HG03280 (cell line): ENCODE measurements at regions not wholly inside any gene's neighbourhood (a gene's known extent, or its start where the extent isn't known, plus 50 kb on each side); places are given as distances from the start of the nearest gene placed in this dataset.
"Not testable (repeated sequence)": the region's sequence is repeated elsewhere in the genome, so short reads cannot be mapped to it uniquely, and the experiment has no call there.

ENCODE experiments used
- ATAC-seq: cut with Tn5 transposase; IDR thresholded peaks from one replicate; pipeline ENCODE4 v1.9.1; 2021; ENCODE audit warnings: mild to moderate bottlenecking, moderate library complexity; ENCODE audit not compliant: unreplicated experiment

DNA sequence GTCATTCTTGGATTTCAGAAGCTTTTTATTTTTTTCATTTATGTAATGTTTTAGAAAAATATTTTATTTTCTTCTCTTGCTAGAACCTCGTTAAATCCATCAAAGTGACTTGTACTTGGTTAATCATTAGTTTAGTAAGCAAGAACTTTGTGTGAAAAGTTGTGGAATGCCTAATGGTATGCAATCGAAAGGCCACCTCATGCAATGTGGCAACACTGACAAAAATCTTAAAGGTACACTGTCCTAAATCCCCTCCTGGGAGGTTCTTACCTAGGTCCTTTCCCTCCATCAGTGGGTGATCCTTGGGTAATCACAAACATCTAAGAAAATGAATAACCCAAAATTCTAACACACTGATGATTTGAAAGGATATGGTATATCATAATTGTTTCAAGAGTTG is 304.2 kb downstream of the DNAH5 start:
- ATAC-seq, result no peak

GRCh38 chr5:13632676-13633075 is 311.8 kb downstream of the DNAH5 start:
- no peak for ATAC-seq

DNA sequence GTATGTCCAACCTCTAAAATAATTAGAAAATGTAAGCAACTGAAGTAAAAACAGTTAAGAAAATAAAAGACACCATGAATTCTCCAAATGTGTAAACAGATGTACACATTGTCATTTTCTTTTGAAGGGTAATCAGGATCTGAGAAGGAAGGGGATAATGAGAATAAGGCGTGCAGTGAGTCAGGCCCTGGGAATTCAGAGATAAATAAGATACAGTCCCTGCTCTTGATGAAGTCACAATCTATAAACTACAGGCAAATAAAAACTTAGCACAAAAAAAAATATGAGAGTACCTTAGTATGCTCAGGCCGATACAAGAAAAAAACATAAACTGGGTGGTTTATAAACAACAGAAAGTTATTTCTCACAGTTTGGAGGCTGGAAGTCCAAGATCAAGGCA is 315.3 kb downstream of the DNAH5 start:
- no peak for ATAC-seq

DNA sequence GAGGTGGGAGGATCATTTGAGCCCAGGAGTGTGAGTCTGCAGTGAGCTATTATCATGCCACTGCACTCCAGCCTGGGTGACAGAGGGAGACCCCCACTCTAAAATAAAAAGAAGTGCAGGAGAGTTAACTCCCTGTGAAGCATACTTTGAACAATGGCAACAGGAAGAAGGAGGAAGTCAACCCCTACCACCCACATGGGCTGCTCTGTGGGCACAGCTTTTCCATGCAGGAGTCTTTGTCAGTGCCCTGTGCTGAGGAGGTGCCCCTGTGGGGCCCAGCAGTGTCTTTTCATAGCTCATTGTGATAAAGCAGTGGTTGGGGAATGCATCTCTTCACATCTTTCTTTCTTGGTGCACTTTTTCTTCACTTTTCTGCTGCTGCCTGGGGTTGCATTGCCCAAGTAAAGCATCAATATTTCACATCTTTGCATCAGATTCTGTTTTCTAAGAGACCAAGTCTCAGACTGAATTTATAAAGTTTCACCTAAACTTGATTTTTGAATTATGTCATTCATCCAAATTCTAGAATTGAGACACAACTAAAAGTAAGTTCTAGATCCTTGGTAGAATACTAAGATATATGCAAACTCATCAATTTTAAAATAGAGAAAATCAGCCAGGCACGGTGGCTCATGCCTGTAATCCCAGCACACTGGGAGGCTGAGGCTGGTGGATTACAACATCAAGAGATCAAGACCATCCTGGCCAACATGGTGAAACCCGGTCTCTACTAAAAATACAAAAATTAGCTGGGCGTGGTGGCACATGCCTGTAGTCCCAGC is 316.6 kb downstream of the DNAH5 start:
- no peak for ATAC-seq

GRCh38 chr5:13625616-13626198 is 318.8 kb downstream of the DNAH5 start:
- no peak for ATAC-seq

DNA sequence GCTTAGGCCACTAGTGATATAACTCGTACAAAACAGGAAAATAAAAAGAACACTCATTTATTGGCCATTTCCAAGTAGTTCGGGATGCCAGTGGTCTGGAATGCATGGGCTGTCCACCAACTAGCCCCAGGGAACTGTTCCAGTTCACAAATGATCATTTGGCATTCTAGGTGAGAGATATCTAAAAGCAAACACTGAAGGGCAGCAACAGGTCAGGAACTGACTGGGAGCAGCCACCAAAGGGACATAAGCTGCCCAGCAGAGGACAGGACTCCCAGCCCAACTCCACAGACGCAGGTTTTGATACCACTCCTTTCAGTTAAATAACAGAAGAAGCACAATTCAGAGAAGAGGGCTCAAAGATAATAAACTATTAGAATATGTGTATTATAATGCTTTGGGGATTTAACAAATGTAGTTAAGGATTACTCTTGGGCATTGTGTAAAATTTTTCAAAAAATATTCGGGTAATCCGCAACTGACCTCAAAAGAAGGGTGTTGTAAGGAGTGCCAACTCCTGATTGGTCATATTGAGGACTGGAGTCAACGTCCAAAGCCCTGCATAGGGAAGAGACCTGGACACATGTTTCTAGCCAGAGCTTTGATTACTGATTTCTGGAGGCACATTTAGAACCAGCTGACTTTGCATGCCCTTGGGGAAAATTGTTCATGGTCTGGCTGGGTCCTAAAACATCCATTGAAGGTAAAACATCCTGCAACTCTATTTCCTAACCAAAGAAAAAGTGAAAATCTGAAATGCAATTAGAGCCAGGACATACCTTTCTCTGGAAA is 320.0 kb downstream of the DNAH5 start:
- ATAC-seq, result no peak

- no peak for ATAC-seq
These were observed 330.9 kb downstream of the DNAH5 start for GRCh38 chr5:13613621-13614020.

DNA sequence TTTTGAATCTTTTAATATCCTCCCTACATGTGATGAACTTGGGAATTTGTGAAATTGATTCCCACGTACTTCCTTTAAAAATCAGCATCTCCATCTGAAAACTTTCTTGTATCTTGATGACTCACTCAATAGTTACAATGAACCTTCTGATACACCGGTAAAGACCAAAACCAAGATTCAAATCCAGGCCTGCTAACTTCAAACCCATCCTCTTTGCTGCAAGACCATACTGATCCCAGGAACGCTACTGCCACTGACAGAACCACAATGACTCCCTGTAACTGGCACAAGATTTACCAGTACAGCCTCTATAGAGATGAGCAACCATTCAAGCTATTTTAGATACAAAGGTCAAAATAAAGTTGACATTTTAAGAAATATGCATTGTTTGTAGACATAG is 332.9 kb downstream of the DNAH5 start:
- no peak for ATAC-seq

GRCh38 chr5:13609504-13609903 is 335.0 kb downstream of the DNAH5 start:
- ATAC-seq, result no peak

DNA sequence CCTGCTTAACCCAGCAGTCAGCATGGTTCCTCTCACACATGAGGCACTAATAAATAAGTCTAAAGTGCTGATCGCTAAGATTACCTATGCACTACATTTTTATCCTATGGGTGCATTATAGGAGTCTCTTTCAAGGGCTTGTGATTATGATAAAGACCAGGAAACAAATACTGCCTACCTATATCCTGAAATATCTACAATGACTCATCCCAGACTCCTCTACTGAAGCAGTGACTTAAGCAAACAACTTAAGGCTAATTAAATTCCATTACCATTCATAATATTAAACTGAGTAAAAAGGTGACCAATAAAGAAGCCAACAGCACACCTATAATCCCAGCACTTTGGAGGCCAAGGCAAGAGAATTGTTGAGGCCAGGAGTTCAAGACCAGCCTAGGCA is 338.4 kb downstream of the DNAH5 start:
- no peak for ATAC-seq

- no peak for ATAC-seq
These were observed 343.4 kb downstream of the DNAH5 start for GRCh38 chr5:13601112-13601511.

DNA sequence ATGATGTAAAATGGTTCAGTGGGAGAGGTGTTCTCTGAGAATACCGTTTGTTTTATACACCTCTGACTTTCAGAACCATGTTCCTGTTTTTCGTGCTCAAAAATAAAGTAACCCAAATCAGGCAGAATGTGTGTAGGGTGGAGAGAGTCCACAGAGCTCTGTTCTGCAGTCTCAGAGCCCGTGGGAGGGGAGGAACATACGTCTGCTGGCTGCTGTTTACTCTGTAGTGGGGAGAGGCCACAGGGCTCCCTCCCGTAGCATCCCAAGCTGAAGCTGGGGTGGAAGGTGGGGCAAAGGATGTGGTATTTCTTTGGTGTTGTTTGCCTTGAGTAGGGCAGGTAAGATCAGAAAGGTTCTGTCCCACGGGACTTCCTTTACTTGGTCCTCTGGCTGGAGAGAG is 348.5 kb downstream of the DNAH5 start:
- ATAC-seq, result no peak

DNA sequence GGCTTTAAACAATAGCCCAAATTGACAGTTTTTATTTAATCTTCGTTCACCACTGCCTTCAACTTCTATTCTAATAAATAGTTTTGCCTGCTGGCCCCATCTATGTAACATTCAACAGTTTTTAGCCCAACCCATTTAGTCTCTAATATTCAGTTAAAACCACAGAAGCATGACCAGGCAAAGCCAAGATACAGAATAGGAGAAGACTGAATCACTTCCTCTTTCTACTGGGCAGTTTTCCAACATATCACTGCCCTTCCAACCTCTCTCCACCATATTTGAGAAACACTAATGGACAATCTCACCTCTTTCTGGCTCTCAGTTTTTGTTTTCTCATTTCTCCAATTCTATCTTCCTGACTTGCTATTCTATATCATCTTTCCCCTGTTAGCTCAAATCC is 352.9 kb downstream of the DNAH5 start:
- ATAC-seq, result no peak

DNA sequence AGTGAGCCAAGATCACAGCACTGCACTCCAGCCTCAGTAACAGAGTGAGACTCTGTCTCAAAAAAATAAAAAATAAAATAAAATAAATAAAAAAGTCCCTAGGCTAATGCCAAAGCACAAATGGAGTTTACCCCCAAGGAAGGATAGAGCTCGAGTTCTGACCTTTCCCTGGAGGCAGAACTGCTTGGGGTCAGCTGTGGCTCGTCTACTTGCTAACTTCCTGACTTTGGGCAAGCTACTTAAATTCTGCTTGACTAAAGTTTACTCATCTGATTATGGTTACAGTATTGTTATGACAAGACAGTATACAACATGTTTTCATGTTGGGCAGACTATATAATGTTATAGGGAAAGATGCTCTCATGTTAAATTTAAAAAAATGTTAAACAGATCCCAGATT is 359.2 kb downstream of the DNAH5 start:
- no peak for ATAC-seq

DNA sequence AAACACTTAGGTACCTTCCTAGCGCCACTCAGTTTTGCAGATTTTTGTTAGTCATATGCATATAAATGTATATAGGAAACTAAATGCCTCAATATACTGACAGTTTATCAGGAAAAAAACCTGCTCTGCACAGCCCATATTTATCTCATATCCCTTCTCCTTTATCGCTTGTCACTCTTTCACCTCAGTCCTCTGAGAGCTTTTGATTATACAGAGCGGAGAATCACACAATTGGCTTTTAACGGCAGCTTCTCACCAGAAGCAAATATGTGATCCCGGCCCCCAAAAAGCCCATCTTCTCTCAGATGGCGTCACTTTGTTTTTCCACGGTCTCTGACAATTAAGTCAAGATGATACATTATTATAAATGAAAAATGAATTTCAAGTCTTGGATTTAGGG is 362.6 kb downstream of the DNAH5 start:
- no peak for ATAC-seq

DNA sequence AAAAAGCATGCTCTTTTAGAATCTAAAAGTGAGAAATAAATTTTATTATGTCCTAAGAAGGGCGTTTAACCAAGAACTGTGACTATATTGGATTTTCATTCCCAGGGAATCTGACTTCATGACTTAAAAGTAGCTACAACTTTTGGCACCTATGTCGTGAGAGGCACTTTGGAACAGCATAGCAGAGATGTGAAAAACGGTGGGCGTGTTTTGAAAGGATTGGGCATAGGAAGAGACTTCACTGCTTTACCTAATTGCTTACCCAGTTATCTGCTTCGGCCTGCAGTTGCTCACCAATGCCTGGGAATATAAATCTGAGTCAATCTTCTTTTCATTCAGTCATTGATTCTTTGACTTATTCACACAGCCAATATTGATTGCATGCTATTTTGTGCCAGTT is 363.4 kb downstream of the DNAH5 start:
- ATAC-seq, result no peak

DNA sequence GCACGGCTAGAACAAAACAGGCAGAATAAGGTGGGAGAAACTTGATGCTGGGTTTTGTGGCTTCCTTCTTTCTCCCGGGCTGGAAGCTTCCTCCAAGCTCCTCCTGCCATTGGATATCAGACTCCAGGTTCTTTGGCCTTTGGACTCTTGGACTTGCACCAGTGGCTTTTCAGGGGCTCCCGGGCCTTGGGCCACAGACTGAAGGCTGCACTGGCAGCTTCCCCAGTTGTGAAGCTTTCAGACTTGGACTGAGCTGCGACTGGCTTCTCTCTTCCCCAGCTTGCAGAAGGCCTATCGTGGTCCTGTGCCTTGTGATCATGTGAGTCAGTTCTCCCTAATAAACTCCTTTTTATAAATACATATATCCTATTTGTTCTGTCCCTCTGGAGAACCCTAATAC is 364.4 kb downstream of the DNAH5 start:
- no peak for ATAC-seq

DNA sequence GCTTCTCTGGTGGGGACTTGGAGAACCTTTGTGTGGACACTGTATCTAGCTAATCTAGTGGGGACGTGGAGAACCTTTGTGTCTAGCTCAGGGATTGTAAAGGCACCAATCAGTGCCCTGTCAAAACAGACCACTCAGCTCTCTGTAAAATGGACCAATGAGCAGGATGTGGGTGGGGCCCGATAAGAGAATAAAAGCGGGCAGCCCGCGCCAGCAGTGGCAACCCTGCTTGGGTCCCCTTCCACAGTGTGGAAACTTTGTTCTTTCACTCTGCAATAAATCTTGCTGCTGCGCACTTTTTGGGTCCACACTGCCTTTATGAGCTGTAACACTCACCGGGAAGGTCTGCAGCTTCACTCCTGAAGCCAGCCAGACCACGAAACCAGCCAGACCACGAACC is 365.4 kb downstream of the DNAH5 start:
- ATAC-seq, result not testable (repeated sequence)

- ATAC-seq, result not testable (repeated sequence)
These were observed 366.0 kb downstream of the DNAH5 start for GRCh38 chr5:13578311-13579039.

DNA sequence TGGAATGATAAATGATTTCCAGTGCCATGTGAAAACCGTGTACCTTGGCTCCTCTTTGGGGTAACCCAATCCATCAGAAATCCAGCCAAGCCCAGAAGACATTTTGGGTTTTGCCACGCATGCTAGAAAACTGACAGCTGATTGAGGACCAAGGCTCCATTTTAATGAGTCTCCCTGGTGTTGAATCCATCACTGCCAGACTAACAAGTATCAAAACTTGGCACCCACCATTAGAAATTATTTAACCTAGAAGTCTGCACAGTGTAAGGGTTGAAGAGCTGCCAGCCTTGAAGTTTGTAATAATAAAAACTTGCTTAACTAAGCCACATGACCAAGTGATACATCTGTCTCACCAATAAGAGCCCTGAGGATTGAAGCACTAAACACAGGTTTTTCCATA is 369.9 kb downstream of the DNAH5 start:
- no peak for ATAC-seq

DNA sequence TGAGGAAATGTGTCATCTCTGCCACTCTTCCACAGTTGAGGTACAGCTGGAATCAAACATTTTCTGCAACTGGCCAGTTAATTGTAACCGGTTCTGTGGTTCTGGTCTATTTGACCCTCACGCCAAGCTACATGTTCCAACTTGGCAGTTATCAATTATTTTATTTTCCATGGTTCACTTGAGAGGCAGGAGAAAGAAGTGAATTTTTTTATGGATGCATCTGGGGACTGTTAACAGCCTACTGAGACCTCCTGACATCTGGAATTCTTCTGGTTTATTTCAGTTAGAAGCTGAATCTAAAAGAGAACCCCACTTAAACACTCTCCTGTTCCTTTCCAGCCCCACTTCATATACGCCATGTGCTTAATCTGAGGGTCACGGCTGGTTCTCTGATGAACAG is 372.3 kb downstream of the DNAH5 start:
- no peak for ATAC-seq
